Sigmoid colon (tissue), 3 donors: ENCODE measurements at regions not wholly inside any gene's neighbourhood (a gene's known extent, or its start where the extent isn't known, plus 50 kb on each side); places are given as distances from the start of the nearest gene placed in this dataset.

Experiments used
- POLR2A ChIP-seq, 2 donors: fragments of 450-650 bp; IDR thresholded peaks; one replicate each; pipeline ENCODE4 v1.6.1; 2016; ENCODE audit warnings: antibody characterized with exemption in 2 of 2, mild to moderate bottlenecking in 2 of 2, moderate library complexity in 2 of 2
- TF ChIP-seq, protein P1 (sequence below), 4 experiments: fragments of 450-650 bp in 3 of 4; fragments of 200-600 bp in 1 of 4; IDR thresholded peaks; one replicate each; pipeline ENCODE4 v1.5.1; 2016 to 2019; ENCODE audit warnings: antibody characterized with exemption in 4 of 4, mild to moderate bottlenecking in 3 of 4, moderate library complexity in 2 of 4

GRCh38 chr14:38662781-38663180 is 406.9 kb upstream of the CLEC14A start:
- TF ChIP-seq, protein P1, sequence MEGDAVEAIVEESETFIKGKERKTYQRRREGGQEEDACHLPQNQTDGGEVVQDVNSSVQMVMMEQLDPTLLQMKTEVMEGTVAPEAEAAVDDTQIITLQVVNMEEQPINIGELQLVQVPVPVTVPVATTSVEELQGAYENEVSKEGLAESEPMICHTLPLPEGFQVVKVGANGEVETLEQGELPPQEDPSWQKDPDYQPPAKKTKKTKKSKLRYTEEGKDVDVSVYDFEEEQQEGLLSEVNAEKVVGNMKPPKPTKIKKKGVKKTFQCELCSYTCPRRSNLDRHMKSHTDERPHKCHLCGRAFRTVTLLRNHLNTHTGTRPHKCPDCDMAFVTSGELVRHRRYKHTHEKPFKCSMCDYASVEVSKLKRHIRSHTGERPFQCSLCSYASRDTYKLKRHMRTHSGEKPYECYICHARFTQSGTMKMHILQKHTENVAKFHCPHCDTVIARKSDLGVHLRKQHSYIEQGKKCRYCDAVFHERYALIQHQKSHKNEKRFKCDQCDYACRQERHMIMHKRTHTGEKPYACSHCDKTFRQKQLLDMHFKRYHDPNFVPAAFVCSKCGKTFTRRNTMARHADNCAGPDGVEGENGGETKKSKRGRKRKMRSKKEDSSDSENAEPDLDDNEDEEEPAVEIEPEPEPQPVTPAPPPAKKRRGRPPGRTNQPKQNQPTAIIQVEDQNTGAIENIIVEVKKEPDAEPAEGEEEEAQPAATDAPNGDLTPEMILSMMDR (IDR thresholded peaks at IDR 0.05): no peak
- no peak for TF ChIP-seq POLR2A (IDR thresholded peaks at IDR 0.05)
